ENCODE measurements at regions not wholly inside any gene's neighbourhood (a gene's known extent, or its start where the extent isn't known, plus 50 kb on each side); places are given as distances from the start of the nearest gene placed in this dataset.

GRCh38 chr4:156536661-156537060 is 434.9 kb downstream of the PDGFC start:
- TF ChIP-seq, protein P1, sequence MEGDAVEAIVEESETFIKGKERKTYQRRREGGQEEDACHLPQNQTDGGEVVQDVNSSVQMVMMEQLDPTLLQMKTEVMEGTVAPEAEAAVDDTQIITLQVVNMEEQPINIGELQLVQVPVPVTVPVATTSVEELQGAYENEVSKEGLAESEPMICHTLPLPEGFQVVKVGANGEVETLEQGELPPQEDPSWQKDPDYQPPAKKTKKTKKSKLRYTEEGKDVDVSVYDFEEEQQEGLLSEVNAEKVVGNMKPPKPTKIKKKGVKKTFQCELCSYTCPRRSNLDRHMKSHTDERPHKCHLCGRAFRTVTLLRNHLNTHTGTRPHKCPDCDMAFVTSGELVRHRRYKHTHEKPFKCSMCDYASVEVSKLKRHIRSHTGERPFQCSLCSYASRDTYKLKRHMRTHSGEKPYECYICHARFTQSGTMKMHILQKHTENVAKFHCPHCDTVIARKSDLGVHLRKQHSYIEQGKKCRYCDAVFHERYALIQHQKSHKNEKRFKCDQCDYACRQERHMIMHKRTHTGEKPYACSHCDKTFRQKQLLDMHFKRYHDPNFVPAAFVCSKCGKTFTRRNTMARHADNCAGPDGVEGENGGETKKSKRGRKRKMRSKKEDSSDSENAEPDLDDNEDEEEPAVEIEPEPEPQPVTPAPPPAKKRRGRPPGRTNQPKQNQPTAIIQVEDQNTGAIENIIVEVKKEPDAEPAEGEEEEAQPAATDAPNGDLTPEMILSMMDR (conservative IDR thresholded peaks at IDR 0.05; ENCODE audit: low read depth in 2 of 2), result no peak
- TF ChIP-seq EZH2 (IDR thresholded peaks at IDR 0.05; ENCODE audit: low read depth, unreplicated experiment) (no peak), ZNF114 (CRISPR knock-in tag; IDR thresholded peaks at IDR 0.05) (no peak), POLR2AphosphoS5 (IDR thresholded peaks at IDR 0.05; ENCODE audit: low read depth) (no peak), JUNB (IDR thresholded peaks at IDR 0.05; ENCODE audit: unreplicated experiment) (no peak), CREB1 (CRISPR knock-in tag; IDR thresholded peaks at IDR 0.05; ENCODE audit: low read depth) (no peak), ZNF331 (CRISPR knock-in tag; IDR thresholded peaks at IDR 0.05; ENCODE audit: low read depth) (no peak), ETS1 (IDR thresholded peaks at IDR 0.05) (no peak), EZH2phosphoT487 (IDR thresholded peaks at IDR 0.05; ENCODE audit: unreplicated experiment) (no peak)
- TF ChIP-seq, protein P2, sequence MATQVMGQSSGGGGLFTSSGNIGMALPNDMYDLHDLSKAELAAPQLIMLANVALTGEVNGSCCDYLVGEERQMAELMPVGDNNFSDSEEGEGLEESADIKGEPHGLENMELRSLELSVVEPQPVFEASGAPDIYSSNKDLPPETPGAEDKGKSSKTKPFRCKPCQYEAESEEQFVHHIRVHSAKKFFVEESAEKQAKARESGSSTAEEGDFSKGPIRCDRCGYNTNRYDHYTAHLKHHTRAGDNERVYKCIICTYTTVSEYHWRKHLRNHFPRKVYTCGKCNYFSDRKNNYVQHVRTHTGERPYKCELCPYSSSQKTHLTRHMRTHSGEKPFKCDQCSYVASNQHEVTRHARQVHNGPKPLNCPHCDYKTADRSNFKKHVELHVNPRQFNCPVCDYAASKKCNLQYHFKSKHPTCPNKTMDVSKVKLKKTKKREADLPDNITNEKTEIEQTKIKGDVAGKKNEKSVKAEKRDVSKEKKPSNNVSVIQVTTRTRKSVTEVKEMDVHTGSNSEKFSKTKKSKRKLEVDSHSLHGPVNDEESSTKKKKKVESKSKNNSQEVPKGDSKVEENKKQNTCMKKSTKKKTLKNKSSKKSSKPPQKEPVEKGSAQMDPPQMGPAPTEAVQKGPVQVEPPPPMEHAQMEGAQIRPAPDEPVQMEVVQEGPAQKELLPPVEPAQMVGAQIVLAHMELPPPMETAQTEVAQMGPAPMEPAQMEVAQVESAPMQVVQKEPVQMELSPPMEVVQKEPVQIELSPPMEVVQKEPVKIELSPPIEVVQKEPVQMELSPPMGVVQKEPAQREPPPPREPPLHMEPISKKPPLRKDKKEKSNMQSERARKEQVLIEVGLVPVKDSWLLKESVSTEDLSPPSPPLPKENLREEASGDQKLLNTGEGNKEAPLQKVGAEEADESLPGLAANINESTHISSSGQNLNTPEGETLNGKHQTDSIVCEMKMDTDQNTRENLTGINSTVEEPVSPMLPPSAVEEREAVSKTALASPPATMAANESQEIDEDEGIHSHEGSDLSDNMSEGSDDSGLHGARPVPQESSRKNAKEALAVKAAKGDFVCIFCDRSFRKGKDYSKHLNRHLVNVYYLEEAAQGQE (IDR thresholded peaks at IDR 0.05; ENCODE audit: unreplicated experiment), result no peak

All from GM23338 (cell line).